WTC11 (cell line): ENCODE measurements at regions not wholly inside any gene's neighbourhood (a gene's known extent, or its start where the extent isn't known, plus 50 kb on each side); places are given as distances from the start of the nearest gene placed in this dataset.

ENCODE experiments used
- ATAC-seq: fragments of 200-7000 bp; cut with Tn5 transposase; 2 replicates; pipeline ENCODE4 v1.10.0; 2021; ENCODE audit warnings: mild to moderate bottlenecking, moderate library complexity
- CTCF ChIA-PET: fragments of 300-600 bp; sonication (Branson Sonifier 250); formaldehyde crosslinking; loops from one replicate; lab custom pipeline; 2021; ENCODE audit warnings: antibody characterized with exemption; lab: Charles Lee
- POLR2A ChIA-PET: fragments of 350-600 bp; sonication (Branson Sonifier 250); formaldehyde crosslinking; loops from one replicate; lab custom pipeline; 2021; ENCODE audit warnings: antibody characterized with exemption; lab: Charles Lee
- DNase-seq: peaks from one replicate; pipeline ENCODE4 v3.0.0; 2021; ENCODE audit warnings: low spot score
- H3K27ac Mint-ChIP-seq: 2 replicates; pipeline ENCODE4 v1.8.0; 2021; ENCODE audit warnings: mixed read lengths
- H3K27me3 Mint-ChIP-seq: 2 replicates; pipeline ENCODE4 v1.8.0; 2021; ENCODE audit warnings: low read depth, mild to moderate bottlenecking, moderate library complexity, mixed read lengths
- H3K36me3 Mint-ChIP-seq: 2 replicates; pipeline ENCODE4 v1.8.0; 2021; ENCODE audit warnings: mixed read lengths
- H3K4me1 Mint-ChIP-seq: 2 replicates; pipeline ENCODE4 v1.8.0; 2022; ENCODE audit warnings: mixed read lengths
- H3K4me3 Mint-ChIP-seq: 2 replicates; pipeline ENCODE4 v1.8.0; 2021; ENCODE audit warnings: mild to moderate bottlenecking, moderate library complexity, mixed read lengths
- H3K9me3 Mint-ChIP-seq: 2 replicates; pipeline ENCODE4 v1.8.0; 2021; ENCODE audit warnings: mixed read lengths
- CBFB ChIP-seq: sonication (generic); formaldehyde crosslinking; IDR thresholded peaks from 2 replicates; pipeline ENCODE4 v1.8.1; 2022; ENCODE audit warnings: mild to moderate bottlenecking, low read depth, missing genetic modification reagents
- CREB1 ChIP-seq: sonication (generic); formaldehyde crosslinking; IDR thresholded peaks from 2 replicates; pipeline ENCODE4 v1.8.0; 2023; ENCODE audit warnings: mild to moderate bottlenecking, missing genetic modification reagents
- CREM ChIP-seq: sonication (generic); formaldehyde crosslinking; IDR thresholded peaks from 2 replicates; pipeline ENCODE4 v1.8.1; 2022; ENCODE audit warnings: mild to moderate bottlenecking, missing genetic modification reagents, moderate library complexity
- ELF4 ChIP-seq: sonication (generic); formaldehyde crosslinking; IDR thresholded peaks from 2 replicates; pipeline ENCODE4 v1.8.1; 2022; ENCODE audit warnings: low read depth, mild to moderate bottlenecking, moderate library complexity, missing genetic modification reagents
- GRHL2 ChIP-seq: fragments of 250-450 bp; sonication (Bioruptor Pico); IDR thresholded peaks from 2 replicates; pipeline ENCODE4 v1.8.0; 2022; ENCODE audit warnings: mild to moderate bottlenecking, moderate library complexity; ENCODE audit not compliant: insufficient replicate concordance, severe bottlenecking
- HMGA2 ChIP-seq: fragments of 250-450 bp; sonication (Bioruptor Pico); IDR thresholded peaks from 2 replicates; pipeline ENCODE4 v1.4.0; 2021; ENCODE audit warnings: mild to moderate bottlenecking, moderate library complexity
- RELA ChIP-seq: sonication (generic); formaldehyde crosslinking; IDR thresholded peaks from 2 replicates; pipeline ENCODE4 v1.8.1; 2022; ENCODE audit warnings: missing genetic modification reagents, mild to moderate bottlenecking, borderline replicate concordance
- SP1 ChIP-seq: sonication (generic); formaldehyde crosslinking; conservative IDR thresholded peaks from 2 replicates; pipeline ENCODE4 v1.8.1; 2022; ENCODE audit warnings: missing genetic modification reagents
- TP53 ChIP-seq: sonication (generic); formaldehyde crosslinking; IDR thresholded peaks from 2 replicates; pipeline ENCODE4 v1.8.1; 2023; ENCODE audit warnings: mild to moderate bottlenecking, missing genetic modification reagents
- USF1 ChIP-seq: sonication (generic); formaldehyde crosslinking; IDR thresholded peaks from 2 replicates; pipeline ENCODE4 v1.8.0; 2022; ENCODE audit warnings: mild to moderate bottlenecking, missing genetic modification reagents
- ZBTB43 ChIP-seq: sonication (generic); formaldehyde crosslinking; IDR thresholded peaks from 2 replicates; pipeline ENCODE4 v1.8.1; 2023; ENCODE audit warnings: mild to moderate bottlenecking, missing genetic modification reagents
- ZNF121 ChIP-seq: sonication (generic); formaldehyde crosslinking; IDR thresholded peaks from 2 replicates; pipeline ENCODE4 v1.8.0; 2023; ENCODE audit warnings: missing genetic modification reagents
- ZNF219 ChIP-seq: sonication (generic); formaldehyde crosslinking; IDR thresholded peaks from 2 replicates; pipeline ENCODE4 v1.8.0; 2023; ENCODE audit warnings: missing genetic modification reagents, mild to moderate bottlenecking, borderline replicate concordance
- ZNF232 ChIP-seq: sonication (generic); formaldehyde crosslinking; IDR thresholded peaks from 2 replicates; pipeline ENCODE4 v1.8.0; 2022; ENCODE audit warnings: mild to moderate bottlenecking, missing genetic modification reagents
- ZNF396 ChIP-seq: fragments of 250-450 bp; sonication (Bioruptor Pico); IDR thresholded peaks from 2 replicates; pipeline ENCODE4 v1.8.0; 2021; ENCODE audit warnings: mild to moderate bottlenecking, moderate library complexity, borderline replicate concordance
- ZNF512 ChIP-seq: sonication (generic); formaldehyde crosslinking; IDR thresholded peaks from 2 replicates; pipeline ENCODE4 v1.8.1; 2022; ENCODE audit warnings: missing genetic modification reagents, borderline replicate concordance
- TF ChIP-seq, protein P1 (sequence below): fragments of 250-450 bp; sonication (Bioruptor Pico); IDR thresholded peaks from 2 replicates; pipeline ENCODE4 v1.9.0; 2021; ENCODE audit warnings: mild to moderate bottlenecking
- TF ChIP-seq, protein P2 (sequence below): fragments of 250-450 bp; sonication (Bioruptor Pico); IDR thresholded peaks from 2 replicates; pipeline ENCODE4 v2.1.2; 2022; ENCODE audit warnings: mild to moderate bottlenecking, moderate library complexity
- TF ChIP-seq, protein P3 (sequence below): sonication (generic); formaldehyde crosslinking; IDR thresholded peaks from 2 replicates; pipeline ENCODE4 v1.8.1; 2023; ENCODE audit warnings: mild to moderate bottlenecking, missing genetic modification reagents, moderate library complexity
- TF ChIP-seq, protein P4 (sequence below): fragments of 250-450 bp; sonication (Bioruptor Pico); IDR thresholded peaks from 2 replicates; pipeline ENCODE4 v1.8.0; 2021; ENCODE audit warnings: mild to moderate bottlenecking

GRCh38 chr2:116810071-116810470, 1004.4 kb upstream of the DDX18 start (continued):
- TF ChIP-seq ZNF219 (CRISPR knock-in tag) (no peak), USF1 (no peak)
- TF ChIP-seq, all 79 proteins: peak for 0

- no peak for TF ChIP-seq ELF4 (CRISPR knock-in tag)
- DNase-seq (no peak), ATAC-seq (no peak)
- H3K4me1 Mint-ChIP-seq = no peaks in the 10 kb centered on the region
- POLR2A ChIA-PET = no interaction called here
- peaks cover 33% of the 10 kb centered on the region for H3K9me3 Mint-ChIP-seq
- no peak overlapping the region for H3K4me3 Mint-ChIP-seq
- H3K27me3 Mint-ChIP-seq = no peaks in the 10 kb centered on the region
- no peak overlapping the region for H3K27ac Mint-ChIP-seq
- peaks cover 4% of the 10 kb centered on the region for H3K36me3 Mint-ChIP-seq
- CTCF ChIA-PET = no interaction called here
These were observed 1003.8 kb upstream of the DDX18 start for GRCh38 chr2:116810645-116811044.

DNA sequence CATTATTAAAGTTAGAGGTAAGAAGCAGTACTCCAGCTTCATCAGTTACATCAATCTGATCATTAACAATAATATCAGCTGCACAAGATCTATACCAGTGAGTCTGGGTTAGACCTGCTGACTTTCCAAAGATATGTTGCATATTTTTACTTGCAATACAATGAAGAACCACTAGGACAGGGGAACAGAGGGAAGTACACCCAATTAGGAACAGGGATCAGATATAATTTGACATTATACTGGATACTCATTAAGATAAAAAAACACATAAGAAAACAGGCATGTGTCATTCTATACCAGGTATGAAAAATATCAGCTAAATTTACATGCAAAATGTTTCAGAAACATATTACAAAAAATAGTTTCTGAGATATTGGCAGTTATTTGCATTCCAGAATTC, 995.1 kb upstream of the DDX18 start:
- peaks cover 3% of the 10 kb centered on the region for H3K36me3 Mint-ChIP-seq

More for the DNA sequence above, 995.1 kb upstream of the DDX18 start:
- TF ChIP-seq GRHL2 (no peak), CBFB (CRISPR knock-in tag) (no peak), ZNF396 (CRISPR knock-in tag) (no peak), RELA (CRISPR knock-in tag) (no peak), CREM (no peak), ZNF512 (CRISPR knock-in tag) (no peak), CREB1 (CRISPR knock-in tag) (no peak), ZBTB43 (CRISPR knock-in tag) (no peak), ZNF121 (CRISPR knock-in tag) (no peak), HMGA2 (no peak), SP1 (CRISPR knock-in tag) (no peak), ZNF232 (CRISPR knock-in tag) (no peak), TP53 (CRISPR knock-in tag) (no peak)
- TF ChIP-seq, protein P1, sequence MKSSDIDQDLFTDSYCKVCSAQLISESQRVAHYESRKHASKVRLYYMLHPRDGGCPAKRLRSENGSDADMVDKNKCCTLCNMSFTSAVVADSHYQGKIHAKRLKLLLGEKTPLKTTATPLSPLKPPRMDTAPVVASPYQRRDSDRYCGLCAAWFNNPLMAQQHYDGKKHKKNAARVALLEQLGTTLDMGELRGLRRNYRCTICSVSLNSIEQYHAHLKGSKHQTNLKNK (CRISPR knock-in tag) = no peak
- TF ChIP-seq, protein P2, sequence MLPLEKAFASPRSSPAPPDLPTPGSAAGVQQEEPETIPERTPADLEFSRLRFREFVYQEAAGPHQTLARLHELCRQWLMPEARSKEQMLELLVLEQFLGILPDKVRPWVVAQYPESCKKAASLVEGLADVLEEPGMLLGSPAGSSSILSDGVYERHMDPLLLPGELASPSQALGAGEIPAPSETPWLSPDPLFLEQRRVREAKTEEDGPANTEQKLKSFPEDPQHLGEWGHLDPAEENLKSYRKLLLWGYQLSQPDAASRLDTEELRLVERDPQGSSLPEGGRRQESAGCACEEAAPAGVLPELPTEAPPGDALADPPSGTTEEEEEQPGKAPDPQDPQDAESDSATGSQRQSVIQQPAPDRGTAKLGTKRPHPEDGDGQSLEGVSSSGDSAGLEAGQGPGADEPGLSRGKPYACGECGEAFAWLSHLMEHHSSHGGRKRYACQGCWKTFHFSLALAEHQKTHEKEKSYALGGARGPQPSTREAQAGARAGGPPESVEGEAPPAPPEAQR (CRISPR knock-in tag) = no peak
- TF ChIP-seq, protein P3, sequence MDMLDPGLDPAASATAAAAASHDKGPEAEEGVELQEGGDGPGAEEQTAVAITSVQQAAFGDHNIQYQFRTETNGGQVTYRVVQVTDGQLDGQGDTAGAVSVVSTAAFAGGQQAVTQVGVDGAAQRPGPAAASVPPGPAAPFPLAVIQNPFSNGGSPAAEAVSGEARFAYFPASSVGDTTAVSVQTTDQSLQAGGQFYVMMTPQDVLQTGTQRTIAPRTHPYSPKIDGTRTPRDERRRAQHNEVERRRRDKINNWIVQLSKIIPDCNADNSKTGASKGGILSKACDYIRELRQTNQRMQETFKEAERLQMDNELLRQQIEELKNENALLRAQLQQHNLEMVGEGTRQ = no peak
- TF ChIP-seq, protein P4, sequence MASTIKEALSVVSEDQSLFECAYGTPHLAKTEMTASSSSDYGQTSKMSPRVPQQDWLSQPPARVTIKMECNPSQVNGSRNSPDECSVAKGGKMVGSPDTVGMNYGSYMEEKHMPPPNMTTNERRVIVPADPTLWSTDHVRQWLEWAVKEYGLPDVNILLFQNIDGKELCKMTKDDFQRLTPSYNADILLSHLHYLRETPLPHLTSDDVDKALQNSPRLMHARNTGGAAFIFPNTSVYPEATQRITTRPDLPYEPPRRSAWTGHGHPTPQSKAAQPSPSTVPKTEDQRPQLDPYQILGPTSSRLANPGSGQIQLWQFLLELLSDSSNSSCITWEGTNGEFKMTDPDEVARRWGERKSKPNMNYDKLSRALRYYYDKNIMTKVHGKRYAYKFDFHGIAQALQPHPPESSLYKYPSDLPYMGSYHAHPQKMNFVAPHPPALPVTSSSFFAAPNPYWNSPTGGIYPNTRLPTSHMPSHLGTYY = no peak
- no peak overlapping the region for H3K27ac Mint-ChIP-seq
- no peak overlapping the region for H3K4me3 Mint-ChIP-seq
- peaks cover 20% of the 10 kb centered on the region for H3K9me3 Mint-ChIP-seq
- peak; percentile 34; the same call in 1 of the 2 replicates for ATAC-seq
- H3K27me3 Mint-ChIP-seq = no peaks in the 10 kb centered on the region
- DNase-seq = no peak
- ChIA-PET POLR2A (no interaction called here), CTCF (no interaction called here)
- H3K4me1 Mint-ChIP-seq = no peaks in the 10 kb centered on the region
